Colonic mucosa (tissue), 4 donors: ENCODE measurements at regions not wholly inside any gene's neighbourhood (a gene's known extent, or its start where the extent isn't known, plus 50 kb on each side); places are given as distances from the start of the nearest gene placed in this dataset.
"Not testable (repeated sequence)": the region's sequence is repeated elsewhere in the genome, so short reads cannot be mapped to it uniquely, and the experiment has no call there.

Experiments
- DNase-seq: peaks from one replicate; pipeline ENCODE4 v3.0.0-alpha.2; 2020
- H3K27ac ChIP-seq: fragments of 200-600 bp; one replicate; pipeline ENCODE4 v1.8.0; 2021
- H3K27me3 ChIP-seq: fragments of 200-600 bp; one replicate; pipeline ENCODE4 v1.8.0; 2021
- H3K36me3 ChIP-seq: fragments of 200-600 bp; one replicate; pipeline ENCODE4 v1.8.0; 2021
- H3K4me1 ChIP-seq: fragments of 200-600 bp; one replicate; pipeline ENCODE4 v1.8.0; 2021; ENCODE audit warnings: mild to moderate bottlenecking
- H3K4me3 ChIP-seq: fragments of 200-600 bp; one replicate; pipeline ENCODE4 v1.8.0; 2021
- H3K9ac ChIP-seq, 2 donors: one replicate each; pipeline ENCODE4 v1.7.0; 2013; ENCODE audit warnings: control low read depth in 2 of 2, low read depth in 2 of 2, low read length in 2 of 2
- H3K9me3 ChIP-seq: fragments of 200-600 bp; one replicate; pipeline ENCODE4 v1.8.0; 2021
- CTCF ChIP-seq: fragments of 200-600 bp; IDR thresholded peaks from one replicate; pipeline ENCODE4 v1.8.0; 2022; ENCODE audit warnings: antibody characterized with exemption, mild to moderate bottlenecking
- intact Hi-C: fragments of 100-400 bp; cut with DNase I; formaldehyde crosslinking; loops from one replicate; pipeline ENCODE4 v1.14.1; 2022
- donor health status: healthy.
- donor health status: DM: no; HTN: no; CAD: no.
- donor health status: DM: no; HTN: no; CAD: no.

GRCh38 chr20:48128436-48128835 is 343.2 kb upstream of the SULF2 start:
- H3K9me3 ChIP-seq, result no peaks in the 10 kb centered on the region
- H3K27me3 ChIP-seq, result no peaks in the 10 kb centered on the region
- H3K27ac ChIP-seq, result no peak overlapping the region
- TF ChIP-seq CTCF, result no peak
- no peaks in the 10 kb centered on the region for H3K36me3 ChIP-seq
- H3K4me1 ChIP-seq, result no peaks in the 10 kb centered on the region
- intact Hi-C loops, result no loop called here
- no peak for DNase-seq
- no peak overlapping the region for H3K4me3 ChIP-seq
- H3K9ac ChIP-seq, result no peak overlapping the region

- H3K9ac ChIP-seq, H3K27me3 ChIP-seq, DNase-seq, H3K9me3 ChIP-seq, H3K27ac ChIP-seq, H3K4me3 ChIP-seq, H3K36me3 ChIP-seq, intact Hi-C loops, H3K4me1 ChIP-seq: not testable (repeated sequence)
Observed at GRCh38 chr20:48127964-48128363, 342.7 kb upstream of the SULF2 start.

- H3K27me3 ChIP-seq, H3K27ac ChIP-seq, H3K9ac ChIP-seq, H3K9me3 ChIP-seq, intact Hi-C loops, H3K4me3 ChIP-seq, H3K4me1 ChIP-seq, H3K36me3 ChIP-seq, DNase-seq: not testable (repeated sequence)
Observed at GRCh38 chr20:48127133-48127532, 341.9 kb upstream of the SULF2 start.

- Histone ChIP-seq H3K36me3 (no peaks in the 10 kb centered on the region), H3K9ac (no peak overlapping the region), H3K27me3 (no peaks in the 10 kb centered on the region), H3K4me3 (no peak overlapping the region), H3K9me3 (no peaks in the 10 kb centered on the region), H3K27ac (no peak overlapping the region), H3K4me1 (no peaks in the 10 kb centered on the region)
- no peak for DNase-seq
- TF ChIP-seq CTCF, result no peak
- intact Hi-C loops, result no loop called here
Observed at GRCh38 chr20:48126227-48126740, 341.0 kb upstream of the SULF2 start.

GRCh38 chr20:48124960-48125359 is 339.7 kb upstream of the SULF2 start:
- no peaks in the 10 kb centered on the region for H3K9me3 ChIP-seq
- H3K36me3 ChIP-seq, result no peaks in the 10 kb centered on the region
- H3K27ac ChIP-seq, result no peak overlapping the region
- intact Hi-C loops, result no loop called here
- H3K4me1 ChIP-seq, result no peaks in the 10 kb centered on the region
- no peak overlapping the region for H3K4me3 ChIP-seq
- no peaks in the 10 kb centered on the region for H3K27me3 ChIP-seq
- no peak for TF ChIP-seq CTCF
- H3K9ac ChIP-seq, result no peak overlapping the region
- DNase-seq, result no peak

GRCh38 chr20:48124181-48124782 is 339.0 kb upstream of the SULF2 start:
- Histone ChIP-seq H3K4me3 (no peak overlapping the region), H3K9ac (no peak overlapping the region), H3K27ac (no peak overlapping the region), H3K4me1 (no peaks in the 10 kb centered on the region), H3K9me3 (no peaks in the 10 kb centered on the region), H3K27me3 (no peaks in the 10 kb centered on the region), H3K36me3 (no peaks in the 10 kb centered on the region)
- TF ChIP-seq CTCF, result no peak
- DNase-seq, result no peak
- intact Hi-C loops, result no loop called here
